ENCODE measurements at regions not wholly inside any gene's neighbourhood (a gene's known extent, or its start where the extent isn't known, plus 50 kb on each side); places are given as distances from the start of the nearest gene placed in this dataset.

DNA sequence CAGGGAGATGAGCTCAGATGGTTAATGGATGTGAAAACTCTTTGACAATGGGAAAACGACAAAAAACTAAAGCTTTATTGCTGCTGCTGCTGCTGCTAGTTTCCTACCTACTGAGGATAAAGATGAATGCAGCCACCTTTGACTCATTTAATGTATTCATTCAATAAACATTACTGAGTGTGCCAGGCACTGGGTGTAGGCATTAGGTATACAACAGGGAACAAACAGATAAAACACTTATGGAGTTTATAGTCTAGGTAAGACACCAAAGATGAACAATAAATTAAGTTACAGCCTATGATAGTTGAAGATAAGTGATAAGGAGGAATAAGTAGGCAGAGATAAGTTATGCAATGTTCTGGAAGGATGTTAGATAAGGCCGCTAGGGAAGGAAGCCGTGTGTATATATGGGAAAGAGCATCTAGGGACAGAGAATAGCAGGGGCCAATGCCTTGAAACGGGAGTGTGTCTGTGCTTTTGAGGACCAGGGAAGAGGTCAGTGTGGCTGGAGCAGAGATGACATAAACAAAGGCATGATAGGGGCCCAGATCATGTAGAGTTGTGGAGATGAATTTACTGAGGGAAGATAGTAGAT lies 477.6 kb downstream of the NTRK2 start:
- TF ChIP-seq, protein P1, sequence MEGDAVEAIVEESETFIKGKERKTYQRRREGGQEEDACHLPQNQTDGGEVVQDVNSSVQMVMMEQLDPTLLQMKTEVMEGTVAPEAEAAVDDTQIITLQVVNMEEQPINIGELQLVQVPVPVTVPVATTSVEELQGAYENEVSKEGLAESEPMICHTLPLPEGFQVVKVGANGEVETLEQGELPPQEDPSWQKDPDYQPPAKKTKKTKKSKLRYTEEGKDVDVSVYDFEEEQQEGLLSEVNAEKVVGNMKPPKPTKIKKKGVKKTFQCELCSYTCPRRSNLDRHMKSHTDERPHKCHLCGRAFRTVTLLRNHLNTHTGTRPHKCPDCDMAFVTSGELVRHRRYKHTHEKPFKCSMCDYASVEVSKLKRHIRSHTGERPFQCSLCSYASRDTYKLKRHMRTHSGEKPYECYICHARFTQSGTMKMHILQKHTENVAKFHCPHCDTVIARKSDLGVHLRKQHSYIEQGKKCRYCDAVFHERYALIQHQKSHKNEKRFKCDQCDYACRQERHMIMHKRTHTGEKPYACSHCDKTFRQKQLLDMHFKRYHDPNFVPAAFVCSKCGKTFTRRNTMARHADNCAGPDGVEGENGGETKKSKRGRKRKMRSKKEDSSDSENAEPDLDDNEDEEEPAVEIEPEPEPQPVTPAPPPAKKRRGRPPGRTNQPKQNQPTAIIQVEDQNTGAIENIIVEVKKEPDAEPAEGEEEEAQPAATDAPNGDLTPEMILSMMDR (IDR thresholded peaks at IDR 0.05), result no peak
- no peak for TF ChIP-seq POLR2A (IDR thresholded peaks at IDR 0.05)
- no peak for TF ChIP-seq POLR2AphosphoS5 (IDR thresholded peaks at IDR 0.05)

All from breast epithelium (tissue), 3 donors.